Prostate gland (tissue), 2 donors: ENCODE measurements at regions not wholly inside any gene's neighbourhood (a gene's known extent, or its start where the extent isn't known, plus 50 kb on each side); places are given as distances from the start of the nearest gene placed in this dataset.
A peak's percentile ranks its signal among the peaks of the same experiment; 100 is the strongest.

Source experiments
- DNase-seq: peaks from one replicate; pipeline ENCODE4 v3.0.0-alpha.2; 2019; ENCODE audit warnings: low spot score
- H3K27ac ChIP-seq, 2 donors: fragments of 200-600 bp; sonication (generic); 2 replicates each; pipeline ENCODE4 v1.5.1; 2017 to 2019
- H3K27me3 ChIP-seq: fragments of 200-600 bp; sonication (generic); replicated peaks from 2 replicates; pipeline ENCODE4 v1.5.1; 2019; ENCODE audit not compliant: insufficient read depth
- H3K36me3 ChIP-seq, 2 donors: fragments of 200-600 bp; sonication (generic); 1 replicate in 1 of 2; 2 replicates in 1 of 2; pipeline versions ENCODE4 v1.5.1 to v1.8.1; 2017 to 2019
- H3K4me1 ChIP-seq: fragments of 200-600 bp; sonication (generic); replicated peaks from 2 replicates; pipeline ENCODE4 v1.5.1; 2019
- H3K4me3 ChIP-seq, 2 donors: fragments of 200-600 bp; sonication (generic); 2 replicates each; pipeline ENCODE4 v1.5.1; 2017 to 2019
- H3K9me3 ChIP-seq: fragments of 200-600 bp; sonication (generic); 2 replicates; pipeline ENCODE4 v1.5.1; 2017
- CTCF ChIP-seq, 4 experiments: fragments of 200-600 bp in 2 of 4; fragments of 450-650 bp in 2 of 4; sonication (generic) in 2 of 4; IDR thresholded peaks; 1 replicate in 3 of 4; 2 replicates in 1 of 4; pipeline ENCODE4 v1.5.1; 2016 to 2019; ENCODE audit warnings: antibody characterized with exemption in 4 of 4, mild to moderate bottlenecking in 2 of 4, moderate library complexity in 2 of 4
- POLR2A ChIP-seq: fragments of 450-650 bp; IDR thresholded peaks from one replicate; pipeline ENCODE4 v1.6.1; 2016; ENCODE audit warnings: antibody characterized with exemption, mild to moderate bottlenecking
- POLR2AphosphoS5 ChIP-seq: sonication (generic); formaldehyde crosslinking; IDR thresholded peaks from one replicate; pipeline ENCODE4 v1.6.1; 2017; ENCODE audit warnings: antibody characterized with exemption
- WGBS: methylation state at CpG from one replicate; pipeline ENCODE4 v1.1.5; 2018; 5-methylcytosine and 5-hydroxymethylcytosine counted together
- intact Hi-C: fragments of 100-400 bp; cut with DNase I; formaldehyde crosslinking; loops from one replicate; pipeline ENCODE4 v1.14.2; 2022

GRCh38 chr5:143676802-143677201 is 135.2 kb upstream of the HMHB1 start:
- Histone ChIP-seq H3K36me3 (no peaks in the 10 kb centered on the region), H3K27ac (no peak overlapping the region), H3K4me1 (no peaks in the 10 kb centered on the region), H3K27me3 (no peaks in the 10 kb centered on the region), H3K4me3 (no peak overlapping the region), H3K9me3 (no peaks in the 10 kb centered on the region)
- no peak for DNase-seq
- WGBS = 33% methylated on average over 1 of the region's 1 CpG
- intact Hi-C loops = no loop called here
- TF ChIP-seq POLR2AphosphoS5 (no peak), CTCF (IDR thresholded peaks at IDR 0.05) (no peak), POLR2A (no peak)

GRCh38 chr5:143674469-143674786 is 137.5 kb upstream of the HMHB1 start:
- DNase-seq = no peak
- no peaks in the 10 kb centered on the region for H3K4me1 ChIP-seq
- intact Hi-C loops = no loop called here

GRCh38 chr5:143673676-143674468 is 138.1 kb upstream of the HMHB1 start:
- H3K27ac ChIP-seq = no peak overlapping the region
- no peaks in the 10 kb centered on the region for H3K36me3 ChIP-seq
- H3K4me3 ChIP-seq = no peak overlapping the region
- TF ChIP-seq POLR2AphosphoS5 (no peak), CTCF (IDR thresholded peaks at IDR 0.05) (no peak), POLR2A (no peak)
- intact Hi-C loops = no loop called here
- no peaks in the 10 kb centered on the region for H3K27me3 ChIP-seq
- DNase-seq = peak; percentile 22
- H3K9me3 ChIP-seq = no peaks in the 10 kb centered on the region
- H3K4me1 ChIP-seq = no peaks in the 10 kb centered on the region
- WGBS = 34% methylated on average over 3 of the region's 3 CpGs

More at GRCh38 chr5:143674469-143674786, 137.5 kb upstream of the HMHB1 start:
- Histone ChIP-seq H3K4me3 (no peak overlapping the region), H3K36me3 (no peaks in the 10 kb centered on the region), H3K9me3 (no peaks in the 10 kb centered on the region), H3K27ac (no peak overlapping the region), H3K27me3 (no peaks in the 10 kb centered on the region)
- WGBS = 67% methylated on average over 2 of the region's 2 CpGs
- TF ChIP-seq CTCF (IDR thresholded peaks at IDR 0.05) = no peak

GRCh38 chr5:143672806-143673205 is 139.2 kb upstream of the HMHB1 start:
- Histone ChIP-seq H3K27me3 (no peaks in the 10 kb centered on the region), H3K9me3 (no peaks in the 10 kb centered on the region), H3K27ac (no peak overlapping the region), H3K4me1 (no peaks in the 10 kb centered on the region), H3K4me3 (no peak overlapping the region), H3K36me3 (no peaks in the 10 kb centered on the region)
- intact Hi-C loops = no loop called here
- no peak for DNase-seq
- TF ChIP-seq POLR2AphosphoS5 = no peak
- TF ChIP-seq POLR2A = no peak
- no peak for TF ChIP-seq CTCF (IDR thresholded peaks at IDR 0.05)
